ENCODE measurements at regions not wholly inside any gene's neighbourhood (a gene's known extent, or its start where the extent isn't known, plus 50 kb on each side); places are given as distances from the start of the nearest gene placed in this dataset.

DNA sequence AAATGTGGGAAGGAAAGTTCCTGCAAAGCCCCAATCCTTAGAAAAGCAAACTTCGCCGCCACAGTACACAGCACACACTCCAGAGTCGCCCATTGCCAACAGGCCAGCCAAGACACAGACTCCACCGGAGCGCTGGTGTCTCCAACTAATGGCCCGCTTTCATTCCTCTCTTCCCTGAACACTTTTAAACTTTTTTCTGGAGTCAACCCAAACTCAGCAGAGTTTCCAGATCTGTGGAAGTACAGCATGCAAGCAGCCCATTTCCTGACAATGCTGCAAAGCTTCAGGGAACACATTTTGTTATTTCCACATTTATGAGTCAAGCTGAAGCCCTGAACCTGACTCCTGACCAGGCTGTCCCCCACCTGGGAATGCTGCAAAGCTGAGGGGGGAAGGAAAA lies 351.9 kb downstream of the NFIB start:
- no peak for DNase-seq
- Histone ChIP-seq H2AK5ac (ENCODE audit: insufficient read length, low read length) (no peak overlapping the region), H3K9ac (ENCODE audit: extremely low read depth, insufficient read length, low read length) (no peak overlapping the region), H3K4me1 (ENCODE audit: insufficient read depth, low read length) (no peaks in the 10 kb centered on the region), H3K27me3 (ENCODE audit: insufficient read depth, low read length) (no peaks in the 10 kb centered on the region), H3K4me2 (ENCODE audit: insufficient read depth, insufficient read length, low read length) (no peak overlapping the region), H4K91ac (ENCODE audit: insufficient read length, low read depth, low read length) (no peak overlapping the region), H2BK12ac (ENCODE audit: insufficient read length, low read depth, low read length) (no peak overlapping the region), H3K56ac (ENCODE audit: insufficient read length, low read depth, low read length) (no peak overlapping the region), H3K23me2 (ENCODE audit: insufficient read length, low read depth, low read length, poor library complexity, severe bottlenecking) (no peaks in the 10 kb centered on the region), H4K20me1 (ENCODE audit: control insufficient read depth, insufficient read depth, insufficient read length) (no peaks in the 10 kb centered on the region), H4K8ac (replicated peaks; ENCODE audit: insufficient read length, low read depth, low read length) (no peak overlapping the region), H2BK120ac (ENCODE audit: low read depth, low read length, poor library complexity, severe bottlenecking) (no peak overlapping the region), H3T11ph (ENCODE audit: low read length) (no peak overlapping the region), H4K5ac (ENCODE audit: insufficient read length, low read depth, low read length) (no peak overlapping the region), H3K14ac (ENCODE audit: insufficient read depth, low read length) (no peak overlapping the region), H2BK20ac (ENCODE audit: low read depth, low read length, poor library complexity, severe bottlenecking) (no peak overlapping the region), H2AFZ (ENCODE audit: low read length) (no peak overlapping the region), H3K23ac (ENCODE audit: insufficient read length, low read depth, low read length) (no peak overlapping the region), H3K9me3 (ENCODE audit: control insufficient read depth, low read depth, low read length) (no peaks in the 10 kb centered on the region), H3K79me1 (ENCODE audit: insufficient read depth, low read depth, low read length, poor library complexity, severe bottlenecking) (no peaks in the 10 kb centered on the region), H3K79me2 (ENCODE audit: insufficient read depth, low read length) (no peaks in the 10 kb centered on the region), H3K27ac (ENCODE audit: insufficient read length, low read depth, low read length) (no peak overlapping the region), H3K18ac (ENCODE audit: insufficient read length, low read depth, low read length) (no peak overlapping the region), H3K4ac (ENCODE audit: low read depth, low read length) (no peak overlapping the region), H2BK15ac (ENCODE audit: low read depth, low read length) (no peak overlapping the region), H2BK5ac (ENCODE audit: insufficient read length, low read length) (no peak overlapping the region)
- WGBS (ENCODE audit: extremely low coverage, insufficient read length, low lambda C conversion rate) = no CpG with 5 or more reads among the region's 6 CpGs
- no peaks in the 10 kb centered on the region for H3K27me3 Mint-ChIP-seq (ENCODE audit: low read depth)
- no peak overlapping the region for H3K27ac Mint-ChIP-seq
- H3K9me3 Mint-ChIP-seq = no peaks in the 10 kb centered on the region
- TF ChIP-seq, protein P1, sequence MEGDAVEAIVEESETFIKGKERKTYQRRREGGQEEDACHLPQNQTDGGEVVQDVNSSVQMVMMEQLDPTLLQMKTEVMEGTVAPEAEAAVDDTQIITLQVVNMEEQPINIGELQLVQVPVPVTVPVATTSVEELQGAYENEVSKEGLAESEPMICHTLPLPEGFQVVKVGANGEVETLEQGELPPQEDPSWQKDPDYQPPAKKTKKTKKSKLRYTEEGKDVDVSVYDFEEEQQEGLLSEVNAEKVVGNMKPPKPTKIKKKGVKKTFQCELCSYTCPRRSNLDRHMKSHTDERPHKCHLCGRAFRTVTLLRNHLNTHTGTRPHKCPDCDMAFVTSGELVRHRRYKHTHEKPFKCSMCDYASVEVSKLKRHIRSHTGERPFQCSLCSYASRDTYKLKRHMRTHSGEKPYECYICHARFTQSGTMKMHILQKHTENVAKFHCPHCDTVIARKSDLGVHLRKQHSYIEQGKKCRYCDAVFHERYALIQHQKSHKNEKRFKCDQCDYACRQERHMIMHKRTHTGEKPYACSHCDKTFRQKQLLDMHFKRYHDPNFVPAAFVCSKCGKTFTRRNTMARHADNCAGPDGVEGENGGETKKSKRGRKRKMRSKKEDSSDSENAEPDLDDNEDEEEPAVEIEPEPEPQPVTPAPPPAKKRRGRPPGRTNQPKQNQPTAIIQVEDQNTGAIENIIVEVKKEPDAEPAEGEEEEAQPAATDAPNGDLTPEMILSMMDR (conservative IDR thresholded peaks at IDR 0.05) = no peak
- no peaks in the 10 kb centered on the region for H3K36me3 Mint-ChIP-seq (ENCODE audit: insufficient read depth in 1 of 3, low read depth in 3 of 3)
- no peak overlapping the region for H3K4me3 Mint-ChIP-seq
- peaks cover 5 to 14% of the 10 kb centered on the region in 2 experiments for H3K4me1 Mint-ChIP-seq
